Hepatocyte (in vitro differentiated cells): ENCODE measurements at regions not wholly inside any gene's neighbourhood (a gene's known extent, or its start where the extent isn't known, plus 50 kb on each side); places are given as distances from the start of the nearest gene placed in this dataset.

Source experiments
- CTCF ChIP-seq: fragments of 200-600 bp; sonication (generic); IDR thresholded peaks from 2 replicates; pipeline ENCODE4 v1.5.1; 2016; ENCODE audit warnings: antibody characterized with exemption, mild to moderate bottlenecking; ENCODE audit not compliant: poor library complexity
- EZH2phosphoT487 ChIP-seq: fragments of 200-600 bp; sonication (generic); IDR thresholded peaks from one replicate; pipeline ENCODE4 v1.6.1; 2018; ENCODE audit warnings: antibody characterized with exemption, mild to moderate bottlenecking, low read depth, moderate library complexity; ENCODE audit not compliant: unreplicated experiment, severe bottlenecking

GRCh38 chr3:132124096-132124495 is 89.3 kb upstream of the CPNE4 start:
- TF ChIP-seq CTCF (no peak), EZH2phosphoT487 (no peak)
